ENCODE measurements at regions not wholly inside any gene's neighbourhood (a gene's known extent, or its start where the extent isn't known, plus 50 kb on each side); places are given as distances from the start of the nearest gene placed in this dataset.

DNA sequence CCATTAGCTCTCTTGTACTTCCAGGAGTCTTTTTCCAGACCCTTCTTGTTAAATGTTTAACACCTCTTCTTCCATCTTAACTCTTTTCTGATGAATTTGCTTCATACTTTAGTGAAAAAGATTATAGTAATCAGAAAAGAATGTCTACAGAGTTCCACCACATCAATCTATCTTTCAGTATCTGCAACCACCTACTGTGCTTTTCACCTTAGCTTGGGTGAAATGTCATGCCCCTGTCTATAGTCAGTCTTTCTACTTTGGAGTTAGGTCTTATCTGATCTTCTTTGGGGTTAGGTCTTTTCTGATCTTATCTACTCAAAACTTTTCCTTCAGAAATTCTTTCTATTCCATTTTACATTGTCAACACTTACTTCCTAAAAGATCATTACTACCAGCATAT, 1310.2 kb downstream of the PCDH7 start:
- TF ChIP-seq YY1 (IDR thresholded peaks at IDR 0.05; ENCODE audit: insufficient read depth, insufficient read length) (no peak), SUZ12 (IDR thresholded peaks at IDR 0.05; ENCODE audit: extremely low read depth, insufficient read depth, insufficient read length) (no peak)

Measured in NT2/D1 (cell line).